HCT116 (cell line): ENCODE measurements at regions not wholly inside any gene's neighbourhood (a gene's known extent, or its start where the extent isn't known, plus 50 kb on each side); places are given as distances from the start of the nearest gene placed in this dataset.
"Not testable (repeated sequence)": the region's sequence is repeated elsewhere in the genome, so short reads cannot be mapped to it uniquely, and the experiment has no call there.

ENCODE experiments used
- ATAC-seq: fragments of 200-7000 bp; cut with Tn5 transposase; 2 replicates; pipeline ENCODE4 v1.9.1; 2020; ENCODE audit warnings: mild to moderate bottlenecking, moderate library complexity
- BruUV-seq: library from RNA; stranded (reverse); fragments of 400-500 nt; replicated peaks from 2 replicates; lab custom pipeline; 2021; lab: Mats Ljungman, UMichigan
- CTCF ChIA-PET: fragments of 300-600 bp; sonication (Branson Sonifier 250); formaldehyde crosslinking; loops from one replicate; lab custom pipeline; 2021; ENCODE audit warnings: antibody characterized with exemption; lab: Charles Lee
- POLR2A ChIA-PET: fragments of 300-600, 350-600 bp; sonication (Branson Sonifier 250); formaldehyde crosslinking; loops from one replicate; lab custom pipeline; 2021; ENCODE audit warnings: antibody characterized with exemption; lab: Charles Lee
- RAD21 ChIA-PET, 2 experiments: fragments of 300-600 bp; sonication (Branson Sonifier 250); formaldehyde crosslinking; loops; one replicate each; lab custom pipeline; 2023; ENCODE audit warnings: low total read pairs in 2 of 2; ENCODE audit not compliant: uncharacterized antibody in 2 of 2, unreplicated experiment in 2 of 2, low non-redundant PET in 1 of 2; lab: Charles Lee
- DNase-seq: peaks from one replicate; pipeline ENCODE4 v3.0.0-alpha.2; 2010; ENCODE audit warnings: low read depth, low spot score
- H2AFZ ChIP-seq: fragments of 200-600 bp; shearing (Covaris generic), sonication (generic); 2 replicates; pipeline ENCODE4 v1.6.1; 2017; ENCODE audit warnings: low read depth, mixed run types, mixed read lengths, antibody characterized with exemption, low read length; ENCODE audit not compliant: poor library complexity, severe bottlenecking
- H3K27ac ChIP-seq: 2 replicates; pipeline ENCODE4 v1.5.1; 2012; ENCODE audit warnings: low read depth, low read length
- H3K27me3 ChIP-seq: fragments of 200-600 bp; sonication (generic); 2 replicates; pipeline ENCODE4 v1.6.1; 2016; ENCODE audit warnings: mixed run types, low read length, mixed read lengths; ENCODE audit not compliant: insufficient read depth
- H3K36me3 ChIP-seq, 2 experiments: fragments of 200-500 bp in 1 of 2; fragments of 200-600 bp in 1 of 2; sonication (Bioruptor generic) in 1 of 2; sonication (generic) in 1 of 2; 2 replicates each; pipeline versions ENCODE4 v1.5.1 to v1.6.1; 2014 to 2016; ENCODE audit warnings: low read length in 2 of 2, inconsistent platforms in 1 of 2, mixed read lengths in 1 of 2, mixed run types in 1 of 2; ENCODE audit not compliant: insufficient read depth in 2 of 2, control insufficient read depth in 1 of 2
- H3K4me1 ChIP-seq, 2 experiments: fragments of 200-600 bp in 1 of 2; sonication (generic) in 1 of 2; 2 replicates each; pipeline versions ENCODE4 v1.5.1 to v1.6.1; 2012 to 2017; ENCODE audit warnings: low read length in 2 of 2, inconsistent platforms in 1 of 2, mild to moderate bottlenecking in 1 of 2, mixed read lengths in 1 of 2, mixed run types in 1 of 2, moderate library complexity in 1 of 2; ENCODE audit not compliant: insufficient read depth in 2 of 2, control insufficient read depth in 1 of 2
- H3K4me2 ChIP-seq: fragments of 200-600 bp; sonication (generic); 2 replicates; pipeline ENCODE4 v1.6.1; 2017; ENCODE audit warnings: mixed run types, low read length, mixed read lengths
- H3K4me3 ChIP-seq, 2 experiments: fragments of 200-600 bp in 1 of 2; sonication (generic) in 1 of 2; replicated peaks in 1 of 2; 2 replicates each; pipeline ENCODE4 v1.5.1; 2011 to 2016; ENCODE audit warnings: low read length in 2 of 2, control low read depth in 1 of 2, low read depth in 1 of 2, mild to moderate bottlenecking in 1 of 2, mixed read lengths in 1 of 2, mixed run types in 1 of 2
- H3K79me2 ChIP-seq: fragments of 200-600 bp; sonication (generic); 2 replicates; pipeline ENCODE4 v1.6.1; 2017; ENCODE audit warnings: mild to moderate bottlenecking, mixed run types, low read length, moderate library complexity, mixed read lengths; ENCODE audit not compliant: insufficient read depth
- H3K9ac ChIP-seq: fragments of 200-600 bp; sonication (generic); 2 replicates; pipeline ENCODE4 v1.6.1; 2016; ENCODE audit warnings: low read length, mixed read lengths
- H3K9me2 ChIP-seq: fragments of 200-600 bp; sonication (generic), shearing (Covaris generic); 2 replicates; pipeline ENCODE4 v1.6.1; 2017; ENCODE audit warnings: mixed run types, mild to moderate bottlenecking, moderate library complexity; ENCODE audit not compliant: insufficient read depth
- H3K9me3 ChIP-seq, 2 experiments: fragments of 200-500 bp in 1 of 2; fragments of 200-600 bp in 1 of 2; sonication (Bioruptor generic) in 1 of 2; sonication (generic) in 1 of 2; 2 replicates each; pipeline ENCODE4 v1.6.1; 2014 to 2017; ENCODE audit warnings: low read length in 2 of 2, mixed read lengths in 2 of 2, inconsistent platforms in 1 of 2, low read depth in 1 of 2, mild to moderate bottlenecking in 1 of 2, mixed run types in 1 of 2, moderate library complexity in 1 of 2; ENCODE audit not compliant: control insufficient read depth in 1 of 2, insufficient read depth in 1 of 2
- H4K20me1 ChIP-seq: fragments of 200-600 bp; sonication (generic), shearing (Covaris generic); 2 replicates; pipeline ENCODE4 v1.6.1; 2017; ENCODE audit warnings: mixed run types, mild to moderate bottlenecking, moderate library complexity; ENCODE audit not compliant: insufficient read depth
- POLR2A ChIP-seq: IDR thresholded peaks from 2 replicates; pipeline ENCODE4 v1.7.0; 2011; ENCODE audit warnings: borderline replicate concordance; ENCODE audit not compliant: insufficient read depth, insufficient read length; ENCODE audit errors: extremely low read depth
- intact Hi-C: fragments of 100-400 bp; cut with micrococcal nuclease; formaldehyde crosslinking; loops from 2 replicates; pipeline ENCODE4 v1.10.0; 2022
- TF ChIP-seq, protein P1 (sequence below): IDR thresholded peaks from 2 replicates; pipeline ENCODE4 v1.6.1; 2011; ENCODE audit warnings: mild to moderate bottlenecking, low read length, moderate library complexity; ENCODE audit not compliant: insufficient replicate concordance; ENCODE audit errors: extremely low read depth

DNA sequence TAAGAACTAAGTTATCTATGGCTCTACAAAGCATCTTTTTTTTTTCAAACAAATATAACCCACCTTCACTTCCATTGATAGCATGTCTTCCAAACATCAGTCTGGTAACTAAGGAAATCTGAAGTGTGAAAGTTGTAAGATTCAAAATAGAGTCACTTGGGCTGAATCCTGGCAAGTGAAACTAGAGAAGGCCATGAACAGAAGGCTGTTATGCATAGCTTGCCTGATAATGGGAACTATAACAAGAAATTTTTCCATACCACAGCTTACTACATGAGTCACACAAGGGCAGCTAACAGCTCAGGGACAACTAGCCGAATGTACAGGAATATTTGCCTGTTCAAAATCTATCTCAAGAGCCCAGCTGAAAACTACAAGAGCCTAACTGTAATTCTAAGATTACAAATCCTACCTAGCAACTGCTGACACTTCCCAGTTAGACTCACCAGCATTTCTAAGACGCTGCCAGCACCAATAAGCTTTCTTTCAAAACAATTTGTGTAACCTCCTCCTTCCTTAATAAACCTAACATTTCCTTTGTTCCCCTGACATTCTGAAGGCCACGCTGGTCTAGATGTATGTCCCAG is 1066.5 kb downstream of the PLOD2 start:
- Histone ChIP-seq H2AFZ (peak overlapping the region; percentile 90), H3K4me3 (no peak overlapping the region), H4K20me1 (no peaks in the 10 kb centered on the region), H3K36me3 (no peaks in the 10 kb centered on the region), H3K9me2 (0 out of 2 replicates have a peak, but pooled peaks cover 2% of the 10 kb centered on the region), H3K9me3 (no peaks in the 10 kb centered on the region), H3K27me3 (no peaks in the 10 kb centered on the region), H3K27ac (no peak overlapping the region), H3K4me1 (no peaks in the 10 kb centered on the region), H3K9ac (no peak overlapping the region), H3K79me2 (no peaks in the 10 kb centered on the region), H3K4me2 (no peak overlapping the region)
- TF ChIP-seq POLR2A, result no peak
- TF ChIP-seq, protein P1, sequence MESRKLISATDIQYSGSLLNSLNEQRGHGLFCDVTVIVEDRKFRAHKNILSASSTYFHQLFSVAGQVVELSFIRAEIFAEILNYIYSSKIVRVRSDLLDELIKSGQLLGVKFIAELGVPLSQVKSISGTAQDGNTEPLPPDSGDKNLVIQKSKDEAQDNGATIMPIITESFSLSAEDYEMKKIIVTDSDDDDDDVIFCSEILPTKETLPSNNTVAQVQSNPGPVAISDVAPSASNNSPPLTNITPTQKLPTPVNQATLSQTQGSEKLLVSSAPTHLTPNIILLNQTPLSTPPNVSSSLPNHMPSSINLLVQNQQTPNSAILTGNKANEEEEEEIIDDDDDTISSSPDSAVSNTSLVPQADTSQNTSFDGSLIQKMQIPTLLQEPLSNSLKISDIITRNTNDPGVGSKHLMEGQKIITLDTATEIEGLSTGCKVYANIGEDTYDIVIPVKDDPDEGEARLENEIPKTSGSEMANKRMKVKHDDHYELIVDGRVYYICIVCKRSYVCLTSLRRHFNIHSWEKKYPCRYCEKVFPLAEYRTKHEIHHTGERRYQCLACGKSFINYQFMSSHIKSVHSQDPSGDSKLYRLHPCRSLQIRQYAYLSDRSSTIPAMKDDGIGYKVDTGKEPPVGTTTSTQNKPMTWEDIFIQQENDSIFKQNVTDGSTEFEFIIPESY, result no peak
- ChIA-PET CTCF (no interaction called here), POLR2A (no interaction called here), RAD21 (no interaction called here)
- peak; percentile 72 for ATAC-seq
- BruUV-seq, result no TSS peak
- peak; percentile 41 for DNase-seq
- intact Hi-C loops, result no loop called here

DNA sequence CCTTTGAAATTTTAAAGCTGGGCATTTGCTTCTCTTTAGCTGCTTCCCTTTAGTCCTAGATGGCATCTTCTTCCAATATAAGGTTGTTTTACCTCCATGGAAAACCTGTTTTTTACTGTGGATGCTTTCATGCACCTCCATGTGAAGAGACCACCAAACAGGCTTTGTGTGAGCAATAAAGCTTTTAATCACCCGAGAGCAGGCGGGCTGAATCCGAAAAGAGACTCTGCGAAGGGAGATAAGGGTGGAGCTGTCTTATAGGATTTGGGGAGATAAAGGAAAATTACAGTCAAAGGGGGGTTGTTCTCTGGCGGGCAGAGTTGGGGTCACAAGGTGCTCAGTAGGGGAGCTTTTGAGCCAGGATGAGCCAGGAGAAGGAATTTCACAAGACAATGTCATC is 1049.8 kb downstream of the PLOD2 start:
- H3K27me3 ChIP-seq, H3K79me2 ChIP-seq, ATAC-seq, H3K9me2 ChIP-seq, H4K20me1 ChIP-seq, H3K4me1 ChIP-seq, intact Hi-C loops, CTCF ChIA-PET, POLR2A ChIA-PET, H3K36me3 ChIP-seq, H3K9me3 ChIP-seq, BruUV-seq, H3K4me2 ChIP-seq, DNase-seq, H2AFZ ChIP-seq, H3K4me3 ChIP-seq, H3K9ac ChIP-seq, RAD21 ChIA-PET, H3K27ac ChIP-seq: not testable (repeated sequence)
